KMS-11 (cell line): ENCODE measurements at regions not wholly inside any gene's neighbourhood (a gene's known extent, or its start where the extent isn't known, plus 50 kb on each side); places are given as distances from the start of the nearest gene placed in this dataset.

ENCODE experiments used
- H2AFZ ChIP-seq: fragments of 200-600 bp; sonication (generic); 2 replicates; pipeline ENCODE4 v1.6.1; 2016; ENCODE audit warnings: antibody characterized with exemption, mixed run types, low read depth
- H3K27ac ChIP-seq: fragments of 200-600 bp; sonication (generic); 2 replicates; pipeline ENCODE4 v1.6.1; 2016; ENCODE audit warnings: mild to moderate bottlenecking, mixed run types
- H3K27me3 ChIP-seq: fragments of 200-600 bp; sonication (generic); 2 replicates; pipeline ENCODE4 v1.6.1; 2017; ENCODE audit warnings: mild to moderate bottlenecking, low read depth, mixed run types, moderate library complexity; ENCODE audit not compliant: insufficient read depth
- H3K36me3 ChIP-seq: fragments of 200-600 bp; sonication (generic); 2 replicates; pipeline ENCODE4 v1.6.1; 2017; ENCODE audit warnings: mild to moderate bottlenecking, mixed run types; ENCODE audit not compliant: insufficient read depth
- H3K4me1 ChIP-seq: fragments of 200-600 bp; sonication (generic); 2 replicates; pipeline ENCODE4 v1.6.1; 2016; ENCODE audit warnings: mild to moderate bottlenecking, low read depth, mixed run types; ENCODE audit not compliant: poor library complexity, severe bottlenecking
- H3K4me2 ChIP-seq: fragments of 200-600 bp; sonication (generic); 2 replicates; pipeline ENCODE4 v1.7.0; 2016; ENCODE audit warnings: mild to moderate bottlenecking, mixed run types
- H3K4me3 ChIP-seq: fragments of 200-600 bp; sonication (generic); IDR thresholded peaks from 2 replicates; pipeline ENCODE4 v1.6.1; 2017; ENCODE audit warnings: low read depth, low read length, mixed read lengths; ENCODE audit not compliant: insufficient read depth
- H3K79me2 ChIP-seq: fragments of 200-600 bp; sonication (generic); 2 replicates; pipeline ENCODE4 v1.6.1; 2016; ENCODE audit warnings: low read depth, mixed run types; ENCODE audit not compliant: insufficient read depth
- H3K9ac ChIP-seq: fragments of 200-600 bp; sonication (generic); 2 replicates; pipeline ENCODE4 v1.6.1; 2016; ENCODE audit warnings: mild to moderate bottlenecking, mixed run types
- H4K20me1 ChIP-seq: fragments of 200-600 bp; sonication (generic); 2 replicates; pipeline ENCODE4 v1.6.1; 2016; ENCODE audit warnings: mild to moderate bottlenecking, mixed run types; ENCODE audit not compliant: insufficient read depth
- TF ChIP-seq, protein P1 (sequence below): fragments of 200-600 bp; sonication (generic); conservative IDR thresholded peaks from 2 replicates; pipeline ENCODE4 v1.6.1; 2017; ENCODE audit warnings: low read depth, mild to moderate bottlenecking, antibody characterized with exemption, low read length, moderate library complexity, mixed read lengths

DNA sequence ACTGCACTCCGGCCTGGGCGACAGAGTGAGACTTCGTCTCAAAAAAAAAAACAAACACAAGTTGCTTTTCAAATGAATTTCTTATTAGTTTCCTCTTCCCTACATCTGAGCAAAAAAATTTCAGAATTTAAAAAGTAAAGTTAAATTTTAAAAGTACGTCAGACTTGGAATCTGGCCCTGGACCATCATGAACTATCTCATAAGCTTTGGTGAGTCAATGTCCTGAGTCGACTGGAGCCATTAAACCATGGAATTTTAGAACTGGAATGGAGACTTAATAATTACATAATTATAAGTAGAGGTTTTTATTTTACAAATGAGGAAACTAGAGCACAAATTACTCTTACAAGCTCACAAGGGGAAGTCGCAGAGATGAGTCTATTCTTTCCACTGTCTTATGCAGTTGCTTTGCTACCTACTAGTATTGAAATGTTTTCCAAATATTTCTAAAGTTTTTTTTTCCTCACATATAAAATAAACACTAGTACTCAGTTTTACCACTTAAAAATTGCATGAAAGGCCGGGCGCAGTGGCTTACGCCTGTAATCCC is 98.0 kb upstream of the ZNF608 start:
- no peak overlapping the region for H3K9ac ChIP-seq
- no peaks in the 10 kb centered on the region for H4K20me1 ChIP-seq
- no peak overlapping the region for H3K4me2 ChIP-seq
- H3K27ac ChIP-seq: no peak overlapping the region
- no peak overlapping the region for H2AFZ ChIP-seq
- no peaks in the 10 kb centered on the region for H3K36me3 ChIP-seq
- H3K79me2 ChIP-seq: no peaks in the 10 kb centered on the region
- no peaks in the 10 kb centered on the region for H3K27me3 ChIP-seq
- H3K4me1 ChIP-seq: no peaks in the 10 kb centered on the region
- TF ChIP-seq, protein P1, sequence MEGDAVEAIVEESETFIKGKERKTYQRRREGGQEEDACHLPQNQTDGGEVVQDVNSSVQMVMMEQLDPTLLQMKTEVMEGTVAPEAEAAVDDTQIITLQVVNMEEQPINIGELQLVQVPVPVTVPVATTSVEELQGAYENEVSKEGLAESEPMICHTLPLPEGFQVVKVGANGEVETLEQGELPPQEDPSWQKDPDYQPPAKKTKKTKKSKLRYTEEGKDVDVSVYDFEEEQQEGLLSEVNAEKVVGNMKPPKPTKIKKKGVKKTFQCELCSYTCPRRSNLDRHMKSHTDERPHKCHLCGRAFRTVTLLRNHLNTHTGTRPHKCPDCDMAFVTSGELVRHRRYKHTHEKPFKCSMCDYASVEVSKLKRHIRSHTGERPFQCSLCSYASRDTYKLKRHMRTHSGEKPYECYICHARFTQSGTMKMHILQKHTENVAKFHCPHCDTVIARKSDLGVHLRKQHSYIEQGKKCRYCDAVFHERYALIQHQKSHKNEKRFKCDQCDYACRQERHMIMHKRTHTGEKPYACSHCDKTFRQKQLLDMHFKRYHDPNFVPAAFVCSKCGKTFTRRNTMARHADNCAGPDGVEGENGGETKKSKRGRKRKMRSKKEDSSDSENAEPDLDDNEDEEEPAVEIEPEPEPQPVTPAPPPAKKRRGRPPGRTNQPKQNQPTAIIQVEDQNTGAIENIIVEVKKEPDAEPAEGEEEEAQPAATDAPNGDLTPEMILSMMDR: no peak
- no peak overlapping the region for H3K4me3 ChIP-seq

DNA sequence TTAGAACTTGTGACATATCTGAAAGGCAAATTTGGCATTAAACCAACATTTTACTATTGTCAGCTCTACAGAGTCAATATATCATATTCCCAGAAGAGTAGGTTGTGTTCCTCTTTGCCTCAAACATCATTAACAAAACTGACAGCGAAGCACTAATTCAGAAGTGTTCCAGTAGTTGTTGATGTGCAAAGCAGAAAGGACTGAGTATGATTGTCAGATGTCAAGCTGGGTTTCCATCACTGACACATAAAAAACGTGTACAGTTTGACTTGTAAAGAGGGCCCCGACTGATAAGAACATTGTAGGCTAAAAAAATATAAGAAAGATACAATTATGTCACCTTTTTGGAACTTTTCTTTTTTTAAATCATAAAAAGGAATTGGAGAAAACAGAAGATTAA is 101.5 kb upstream of the ZNF608 start:
- Histone ChIP-seq H3K4me2 (no peak overlapping the region), H3K4me3 (no peak overlapping the region), H3K36me3 (no peaks in the 10 kb centered on the region), H3K27ac (no peak overlapping the region), H2AFZ (no peak overlapping the region), H3K9ac (no peak overlapping the region), H3K27me3 (no peaks in the 10 kb centered on the region), H3K4me1 (no peaks in the 10 kb centered on the region), H4K20me1 (no peaks in the 10 kb centered on the region), H3K79me2 (no peaks in the 10 kb centered on the region)
- TF ChIP-seq, protein P1: no peak

DNA sequence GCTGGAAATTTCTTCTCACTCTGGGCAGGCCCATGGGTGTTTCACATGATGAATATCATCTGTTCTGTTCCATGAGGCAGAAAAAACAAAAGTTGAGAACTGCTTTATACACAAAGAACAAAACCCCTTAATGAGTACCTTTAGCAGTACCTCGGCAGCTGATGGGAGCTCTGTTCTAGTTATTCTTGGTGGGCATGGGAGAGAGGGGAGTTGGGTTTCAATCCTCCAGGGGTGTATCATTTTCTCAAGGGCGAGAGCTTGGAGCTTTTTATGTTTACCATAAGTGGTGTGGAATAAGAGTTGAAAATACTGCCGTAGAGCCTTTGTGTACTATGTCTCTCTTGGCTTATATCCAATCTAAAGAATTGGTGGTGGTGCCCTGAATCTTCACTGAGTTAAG is 103.3 kb upstream of the ZNF608 start:
- TF ChIP-seq, protein P1: no peak
- Histone ChIP-seq H2AFZ (no peak overlapping the region), H3K27ac (no peak overlapping the region), H3K4me3 (no peak overlapping the region), H3K27me3 (no peaks in the 10 kb centered on the region), H4K20me1 (no peaks in the 10 kb centered on the region), H3K9ac (no peak overlapping the region), H3K36me3 (no peaks in the 10 kb centered on the region), H3K4me1 (no peaks in the 10 kb centered on the region), H3K79me2 (no peaks in the 10 kb centered on the region), H3K4me2 (no peak overlapping the region)

DNA sequence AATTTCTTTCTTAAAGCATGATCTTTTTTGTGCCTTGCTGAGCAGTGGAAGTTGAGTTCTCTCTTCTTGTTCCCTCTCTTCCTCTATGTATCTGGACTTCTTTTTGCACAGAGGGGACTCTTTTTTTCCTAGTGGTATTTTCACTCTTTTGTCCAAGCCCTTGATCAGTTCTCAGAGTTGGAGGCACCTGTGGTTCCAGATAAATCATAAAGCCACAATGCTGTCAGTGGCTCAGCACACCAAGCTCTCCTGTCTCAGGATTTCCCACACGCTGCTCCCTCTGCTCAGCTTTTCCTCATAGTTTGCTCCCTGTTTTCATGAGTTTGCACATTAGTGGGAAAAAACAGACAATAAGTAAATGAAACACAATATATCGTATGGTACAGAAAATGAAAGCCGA is 110.3 kb upstream of the ZNF608 start:
- H3K27ac ChIP-seq: no peak overlapping the region
- no peak overlapping the region for H3K4me3 ChIP-seq
- H3K4me1 ChIP-seq: no peaks in the 10 kb centered on the region
- H4K20me1 ChIP-seq: no peaks in the 10 kb centered on the region
- no peaks in the 10 kb centered on the region for H3K27me3 ChIP-seq
- no peak overlapping the region for H2AFZ ChIP-seq
- TF ChIP-seq, protein P1: no peak
- no peak overlapping the region for H3K4me2 ChIP-seq
- no peak overlapping the region for H3K9ac ChIP-seq
- no peaks in the 10 kb centered on the region for H3K36me3 ChIP-seq
- H3K79me2 ChIP-seq: no peaks in the 10 kb centered on the region

DNA sequence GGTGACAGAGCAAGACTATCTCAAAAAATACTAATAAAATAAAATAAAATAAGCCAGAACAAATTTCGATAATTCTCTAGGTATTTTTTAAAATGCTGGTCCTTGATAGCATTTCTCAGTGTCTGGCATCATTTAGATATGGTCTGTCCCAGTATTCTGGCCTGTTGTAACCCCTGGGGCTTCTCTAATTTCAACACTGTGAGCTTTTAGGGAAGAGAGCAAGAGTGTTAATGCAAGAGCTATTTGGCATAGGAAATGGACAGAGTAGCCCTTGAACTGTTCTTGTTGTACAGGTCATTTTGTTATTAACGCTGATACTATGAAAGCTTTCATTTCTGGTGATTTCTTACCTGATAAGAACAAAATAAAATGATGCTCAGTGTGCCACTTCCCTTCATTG is 112.2 kb upstream of the ZNF608 start:
- no peaks in the 10 kb centered on the region for H3K27me3 ChIP-seq
- H3K9ac ChIP-seq: no peak overlapping the region
- H3K4me3 ChIP-seq: no peak overlapping the region
- no peaks in the 10 kb centered on the region for H3K79me2 ChIP-seq
- no peaks in the 10 kb centered on the region for H4K20me1 ChIP-seq
- no peak overlapping the region for H3K27ac ChIP-seq
- TF ChIP-seq, protein P1: no peak
- no peaks in the 10 kb centered on the region for H3K4me1 ChIP-seq
- H2AFZ ChIP-seq: no peak overlapping the region
- H3K36me3 ChIP-seq: no peaks in the 10 kb centered on the region
- no peak overlapping the region for H3K4me2 ChIP-seq
